Upper lobe of left lung (tissue), 4 donors: ENCODE measurements at regions not wholly inside any gene's neighbourhood (a gene's known extent, or its start where the extent isn't known, plus 50 kb on each side); places are given as distances from the start of the nearest gene placed in this dataset.

ENCODE experiments used
- EP300 ChIP-seq, 4 donors: sonication (generic); formaldehyde crosslinking; IDR thresholded peaks; one replicate each; pipeline ENCODE4 v1.5.1; 2017; ENCODE audit warnings: antibody characterized with exemption in 4 of 4, control low read depth in 2 of 4
- POLR2A ChIP-seq, 4 donors: fragments of 450-650 bp; IDR thresholded peaks; one replicate each; pipeline ENCODE4 v1.5.1; 2016 to 2017; ENCODE audit warnings: antibody characterized with exemption in 4 of 4, mild to moderate bottlenecking in 2 of 4
- POLR2AphosphoS5 ChIP-seq, 2 donors: sonication (generic); formaldehyde crosslinking; IDR thresholded peaks; one replicate each; pipeline ENCODE4 v1.5.1; 2017; ENCODE audit warnings: antibody characterized with exemption in 2 of 2
- TF ChIP-seq, protein P1 (sequence below), 6 experiments: fragments of 450-650 bp in 4 of 6; fragments of 200-600 bp in 2 of 6; sonication (generic) in 2 of 6; IDR thresholded peaks; one replicate each; pipeline ENCODE4 v1.5.1; 2016 to 2019; ENCODE audit warnings: antibody characterized with exemption in 6 of 6

DNA sequence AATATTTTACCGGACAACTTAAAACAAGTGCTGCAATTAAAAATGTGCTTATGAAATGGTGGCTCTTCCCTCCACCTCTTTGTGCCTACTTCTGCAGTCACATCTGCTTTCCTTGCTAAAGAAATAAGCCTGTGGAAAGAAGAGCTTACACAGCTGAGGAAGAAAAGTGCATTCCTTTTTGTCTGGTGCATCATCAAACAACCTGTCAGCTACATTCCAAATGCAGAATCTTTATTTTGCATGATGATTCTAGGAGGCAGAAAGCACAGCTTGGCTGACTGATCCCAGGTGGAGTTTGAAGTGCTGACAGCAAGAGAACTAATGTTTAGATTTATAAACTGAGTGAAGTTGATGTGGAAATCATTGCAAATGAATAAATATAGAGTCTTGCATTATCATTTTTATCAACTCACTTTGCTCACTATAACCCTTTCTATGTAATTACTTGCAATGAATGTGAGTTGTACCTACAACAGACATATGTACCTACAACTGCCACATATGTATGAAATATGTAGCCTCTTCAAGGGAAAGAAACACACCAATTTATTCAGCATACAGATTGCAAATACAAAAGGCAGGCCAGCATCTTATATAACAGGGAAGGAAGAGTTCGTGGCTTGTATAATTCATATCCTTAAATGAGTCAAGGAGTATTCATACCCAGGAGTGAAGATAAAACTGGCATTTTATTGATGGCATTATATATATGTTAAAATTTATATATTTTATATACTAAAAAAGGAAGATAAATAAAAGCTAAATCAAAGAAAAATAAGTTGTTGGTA is 223.4 kb upstream of the MCHR2 start:
- no peak for TF ChIP-seq POLR2AphosphoS5 (IDR thresholded peaks at IDR 0.05)
- TF ChIP-seq, protein P1, sequence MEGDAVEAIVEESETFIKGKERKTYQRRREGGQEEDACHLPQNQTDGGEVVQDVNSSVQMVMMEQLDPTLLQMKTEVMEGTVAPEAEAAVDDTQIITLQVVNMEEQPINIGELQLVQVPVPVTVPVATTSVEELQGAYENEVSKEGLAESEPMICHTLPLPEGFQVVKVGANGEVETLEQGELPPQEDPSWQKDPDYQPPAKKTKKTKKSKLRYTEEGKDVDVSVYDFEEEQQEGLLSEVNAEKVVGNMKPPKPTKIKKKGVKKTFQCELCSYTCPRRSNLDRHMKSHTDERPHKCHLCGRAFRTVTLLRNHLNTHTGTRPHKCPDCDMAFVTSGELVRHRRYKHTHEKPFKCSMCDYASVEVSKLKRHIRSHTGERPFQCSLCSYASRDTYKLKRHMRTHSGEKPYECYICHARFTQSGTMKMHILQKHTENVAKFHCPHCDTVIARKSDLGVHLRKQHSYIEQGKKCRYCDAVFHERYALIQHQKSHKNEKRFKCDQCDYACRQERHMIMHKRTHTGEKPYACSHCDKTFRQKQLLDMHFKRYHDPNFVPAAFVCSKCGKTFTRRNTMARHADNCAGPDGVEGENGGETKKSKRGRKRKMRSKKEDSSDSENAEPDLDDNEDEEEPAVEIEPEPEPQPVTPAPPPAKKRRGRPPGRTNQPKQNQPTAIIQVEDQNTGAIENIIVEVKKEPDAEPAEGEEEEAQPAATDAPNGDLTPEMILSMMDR (IDR thresholded peaks at IDR 0.05): no peak
- TF ChIP-seq POLR2A (IDR thresholded peaks at IDR 0.05): no peak
- TF ChIP-seq EP300 (IDR thresholded peaks at IDR 0.05): no peak
